K562 (cell line): ENCODE measurements at regions not wholly inside any gene's neighbourhood (a gene's known extent, or its start where the extent isn't known, plus 50 kb on each side); places are given as distances from the start of the nearest gene placed in this dataset.

Experiments used
- CREM ChIP-seq: IDR thresholded peaks from 2 replicates; pipeline ENCODE4 v1.6.1; 2014; ENCODE audit warnings: antibody characterized with exemption, low read depth
- PCBP2 ChIP-seq: fragments of 200-400 bp; formaldehyde crosslinking; IDR thresholded peaks from 2 replicates; pipeline ENCODE4 v1.6.1; 2018; ENCODE audit warnings: low read length, low read depth, mild to moderate bottlenecking, moderate library complexity; ENCODE audit not compliant: poor library complexity, severe bottlenecking
- RAD21 ChIP-seq, 2 experiments: fragments of 250-450 bp in 1 of 2; fragments of 450-650 bp in 1 of 2; sonication (Bioruptor Pico) in 1 of 2; formaldehyde crosslinking in 1 of 2; IDR thresholded peaks in 1 of 2; conservative IDR thresholded peaks in 1 of 2; 2 replicates each; pipeline versions ENCODE4 v1.4.0 to v1.8.0; 2020 to 2022; ENCODE audit warnings: mild to moderate bottlenecking in 2 of 2, moderate library complexity in 1 of 2
- XRCC5 ChIP-seq: fragments of 200-400 bp; formaldehyde crosslinking; IDR thresholded peaks from 2 replicates; pipeline ENCODE4 v1.6.1; 2017; ENCODE audit warnings: low read depth, mild to moderate bottlenecking, low read length
- ZFP1 ChIP-seq: fragments of 450-650 bp; formaldehyde crosslinking; IDR thresholded peaks from 2 replicates; pipeline ENCODE4 v1.4.0; 2020; ENCODE audit warnings: mild to moderate bottlenecking, mixed read lengths
- TF ChIP-seq, protein P1 (sequence below): fragments of 450-650 bp; IDR thresholded peaks from 2 replicates; pipeline ENCODE4 v1.6.1; 2018; ENCODE audit warnings: mild to moderate bottlenecking, low read depth; ENCODE audit not compliant: partially characterized antibody
- TF ChIP-seq, protein P2 (sequence below), 3 experiments: IDR thresholded peaks in 2 of 3; conservative IDR thresholded peaks in 1 of 3; 2 replicates each; pipeline ENCODE4 v1.5.1; 2011 to 2012; ENCODE audit warnings: low read length in 3 of 3, mild to moderate bottlenecking in 3 of 3, control low read depth in 2 of 3, improper control_type of control experiment in 1 of 3, inconsistent platforms in 1 of 3, low read depth in 1 of 3, mixed read lengths in 1 of 3, moderate library complexity in 1 of 3; ENCODE audit not compliant: insufficient read depth in 2 of 3
- TF ChIP-seq, protein P3 (sequence below): sonication (generic); formaldehyde crosslinking; IDR thresholded peaks from 2 replicates; pipeline ENCODE4 v1.8.1; 2023; ENCODE audit warnings: mild to moderate bottlenecking, missing genetic modification reagents
- TF ChIP-seq, protein P4 (sequence below), 2 experiments: fragments of 450-650 bp; formaldehyde crosslinking in 1 of 2; IDR thresholded peaks; 2 replicates each; pipeline versions ENCODE4 v1.4.0 to v1.6.1; 2014 to 2020; ENCODE audit warnings: mild to moderate bottlenecking in 2 of 2, borderline replicate concordance in 1 of 2, low read depth in 1 of 2
- TF ChIP-seq, protein P5 (sequence below): sonication (generic); formaldehyde crosslinking; IDR thresholded peaks from 2 replicates; pipeline ENCODE4 v1.8.0; 2022; ENCODE audit warnings: mild to moderate bottlenecking, missing genetic modification reagents

DNA sequence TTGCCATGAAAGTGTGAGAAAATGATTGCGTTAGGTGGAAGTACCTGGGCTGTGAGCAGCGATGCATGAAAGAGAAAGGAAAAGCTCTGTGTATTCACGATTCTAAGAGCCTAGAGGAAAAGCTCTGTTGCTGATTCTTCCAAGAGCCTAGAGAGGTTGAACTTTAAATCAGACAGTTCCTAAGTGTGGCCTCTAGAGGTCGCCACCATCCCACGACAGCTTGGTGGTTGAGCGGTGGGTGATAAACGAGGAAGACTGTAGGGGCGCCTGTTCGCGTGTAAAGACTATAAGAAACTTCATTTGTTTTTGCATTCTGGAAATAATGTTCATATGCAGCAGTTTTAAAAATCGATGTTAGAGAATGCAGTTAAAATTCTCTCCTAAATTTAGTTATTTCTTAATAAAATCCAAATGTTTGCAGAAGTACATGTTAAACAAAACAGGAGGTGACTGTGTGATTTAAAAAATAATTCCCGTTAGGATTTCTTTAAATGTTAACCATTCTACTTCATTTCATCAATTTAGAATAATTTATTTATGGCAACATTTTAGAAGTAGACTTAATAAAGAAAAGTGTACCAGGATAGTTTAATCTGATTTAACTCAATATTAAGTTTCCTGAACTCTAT is 107.7 kb downstream of the TENT4A start (continued):
- TF ChIP-seq, protein P1, sequence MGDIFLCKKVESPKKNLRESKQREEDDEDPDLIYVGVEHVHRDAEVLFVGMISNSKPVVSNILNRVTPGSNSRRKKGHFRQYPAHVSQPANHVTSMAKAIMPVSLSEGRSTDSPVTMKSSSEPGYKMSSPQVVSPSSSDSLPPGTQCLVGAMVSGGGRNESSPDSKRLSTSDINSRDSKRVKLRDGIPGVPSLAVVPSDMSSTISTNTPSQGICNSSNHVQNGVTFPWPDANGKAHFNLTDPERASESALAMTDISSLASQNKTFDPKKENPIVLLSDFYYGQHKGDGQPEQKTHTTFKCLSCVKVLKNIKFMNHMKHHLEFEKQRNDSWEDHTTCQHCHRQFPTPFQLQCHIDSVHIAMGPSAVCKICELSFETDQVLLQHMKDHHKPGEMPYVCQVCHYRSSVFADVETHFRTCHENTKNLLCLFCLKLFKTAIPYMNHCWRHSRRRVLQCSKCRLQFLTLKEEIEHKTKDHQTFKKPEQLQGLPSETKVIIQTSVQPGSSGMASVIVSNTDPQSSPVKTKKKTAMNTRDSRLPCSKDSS, result peak; percentile 58
- TF ChIP-seq, protein P2, sequence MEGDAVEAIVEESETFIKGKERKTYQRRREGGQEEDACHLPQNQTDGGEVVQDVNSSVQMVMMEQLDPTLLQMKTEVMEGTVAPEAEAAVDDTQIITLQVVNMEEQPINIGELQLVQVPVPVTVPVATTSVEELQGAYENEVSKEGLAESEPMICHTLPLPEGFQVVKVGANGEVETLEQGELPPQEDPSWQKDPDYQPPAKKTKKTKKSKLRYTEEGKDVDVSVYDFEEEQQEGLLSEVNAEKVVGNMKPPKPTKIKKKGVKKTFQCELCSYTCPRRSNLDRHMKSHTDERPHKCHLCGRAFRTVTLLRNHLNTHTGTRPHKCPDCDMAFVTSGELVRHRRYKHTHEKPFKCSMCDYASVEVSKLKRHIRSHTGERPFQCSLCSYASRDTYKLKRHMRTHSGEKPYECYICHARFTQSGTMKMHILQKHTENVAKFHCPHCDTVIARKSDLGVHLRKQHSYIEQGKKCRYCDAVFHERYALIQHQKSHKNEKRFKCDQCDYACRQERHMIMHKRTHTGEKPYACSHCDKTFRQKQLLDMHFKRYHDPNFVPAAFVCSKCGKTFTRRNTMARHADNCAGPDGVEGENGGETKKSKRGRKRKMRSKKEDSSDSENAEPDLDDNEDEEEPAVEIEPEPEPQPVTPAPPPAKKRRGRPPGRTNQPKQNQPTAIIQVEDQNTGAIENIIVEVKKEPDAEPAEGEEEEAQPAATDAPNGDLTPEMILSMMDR (IDR thresholded peaks at IDR 0.05 in 2 of 3, conservative IDR thresholded peaks at IDR 0.05 in 1 of 3; ENCODE audit: insufficient read depth in 2 of 3, low read depth in 1 of 3, low read length in 3 of 3), result peak; percentile 96 to 99 (median 99)
- TF ChIP-seq, protein P3, sequence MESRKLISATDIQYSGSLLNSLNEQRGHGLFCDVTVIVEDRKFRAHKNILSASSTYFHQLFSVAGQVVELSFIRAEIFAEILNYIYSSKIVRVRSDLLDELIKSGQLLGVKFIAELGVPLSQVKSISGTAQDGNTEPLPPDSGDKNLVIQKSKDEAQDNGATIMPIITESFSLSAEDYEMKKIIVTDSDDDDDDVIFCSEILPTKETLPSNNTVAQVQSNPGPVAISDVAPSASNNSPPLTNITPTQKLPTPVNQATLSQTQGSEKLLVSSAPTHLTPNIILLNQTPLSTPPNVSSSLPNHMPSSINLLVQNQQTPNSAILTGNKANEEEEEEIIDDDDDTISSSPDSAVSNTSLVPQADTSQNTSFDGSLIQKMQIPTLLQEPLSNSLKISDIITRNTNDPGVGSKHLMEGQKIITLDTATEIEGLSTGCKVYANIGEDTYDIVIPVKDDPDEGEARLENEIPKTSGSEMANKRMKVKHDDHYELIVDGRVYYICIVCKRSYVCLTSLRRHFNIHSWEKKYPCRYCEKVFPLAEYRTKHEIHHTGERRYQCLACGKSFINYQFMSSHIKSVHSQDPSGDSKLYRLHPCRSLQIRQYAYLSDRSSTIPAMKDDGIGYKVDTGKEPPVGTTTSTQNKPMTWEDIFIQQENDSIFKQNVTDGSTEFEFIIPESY, result peak; percentile 50; the same call in 1 of the 2 replicates
- peak; percentile 83; the same call in 1 of the 2 replicates for TF ChIP-seq XRCC5
- TF ChIP-seq ZFP1 (CRISPR knock-in tag), result no peak
- TF ChIP-seq CREM, result 0 out of 2 replicates have a peak, but pooled peaks have one; percentile 21
- peak; percentile 82 to 84 for TF ChIP-seq RAD21 (CRISPR knock-in tag; conservative IDR thresholded peaks at IDR 0.05 in 1 of 2, IDR thresholded peaks at IDR 0.05 in 1 of 2)
- TF ChIP-seq, protein P4, sequence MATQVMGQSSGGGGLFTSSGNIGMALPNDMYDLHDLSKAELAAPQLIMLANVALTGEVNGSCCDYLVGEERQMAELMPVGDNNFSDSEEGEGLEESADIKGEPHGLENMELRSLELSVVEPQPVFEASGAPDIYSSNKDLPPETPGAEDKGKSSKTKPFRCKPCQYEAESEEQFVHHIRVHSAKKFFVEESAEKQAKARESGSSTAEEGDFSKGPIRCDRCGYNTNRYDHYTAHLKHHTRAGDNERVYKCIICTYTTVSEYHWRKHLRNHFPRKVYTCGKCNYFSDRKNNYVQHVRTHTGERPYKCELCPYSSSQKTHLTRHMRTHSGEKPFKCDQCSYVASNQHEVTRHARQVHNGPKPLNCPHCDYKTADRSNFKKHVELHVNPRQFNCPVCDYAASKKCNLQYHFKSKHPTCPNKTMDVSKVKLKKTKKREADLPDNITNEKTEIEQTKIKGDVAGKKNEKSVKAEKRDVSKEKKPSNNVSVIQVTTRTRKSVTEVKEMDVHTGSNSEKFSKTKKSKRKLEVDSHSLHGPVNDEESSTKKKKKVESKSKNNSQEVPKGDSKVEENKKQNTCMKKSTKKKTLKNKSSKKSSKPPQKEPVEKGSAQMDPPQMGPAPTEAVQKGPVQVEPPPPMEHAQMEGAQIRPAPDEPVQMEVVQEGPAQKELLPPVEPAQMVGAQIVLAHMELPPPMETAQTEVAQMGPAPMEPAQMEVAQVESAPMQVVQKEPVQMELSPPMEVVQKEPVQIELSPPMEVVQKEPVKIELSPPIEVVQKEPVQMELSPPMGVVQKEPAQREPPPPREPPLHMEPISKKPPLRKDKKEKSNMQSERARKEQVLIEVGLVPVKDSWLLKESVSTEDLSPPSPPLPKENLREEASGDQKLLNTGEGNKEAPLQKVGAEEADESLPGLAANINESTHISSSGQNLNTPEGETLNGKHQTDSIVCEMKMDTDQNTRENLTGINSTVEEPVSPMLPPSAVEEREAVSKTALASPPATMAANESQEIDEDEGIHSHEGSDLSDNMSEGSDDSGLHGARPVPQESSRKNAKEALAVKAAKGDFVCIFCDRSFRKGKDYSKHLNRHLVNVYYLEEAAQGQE (IDR thresholded peaks at IDR 0.05; ENCODE audit: borderline replicate concordance), result peak; percentile 50; the same call in 1 of the 2 replicates
- TF ChIP-seq, protein P4 (CRISPR knock-in tag; IDR thresholded peaks at IDR 0.05; ENCODE audit: low read depth), result no peak
- TF ChIP-seq PCBP2, result no peak
- TF ChIP-seq, protein P5, sequence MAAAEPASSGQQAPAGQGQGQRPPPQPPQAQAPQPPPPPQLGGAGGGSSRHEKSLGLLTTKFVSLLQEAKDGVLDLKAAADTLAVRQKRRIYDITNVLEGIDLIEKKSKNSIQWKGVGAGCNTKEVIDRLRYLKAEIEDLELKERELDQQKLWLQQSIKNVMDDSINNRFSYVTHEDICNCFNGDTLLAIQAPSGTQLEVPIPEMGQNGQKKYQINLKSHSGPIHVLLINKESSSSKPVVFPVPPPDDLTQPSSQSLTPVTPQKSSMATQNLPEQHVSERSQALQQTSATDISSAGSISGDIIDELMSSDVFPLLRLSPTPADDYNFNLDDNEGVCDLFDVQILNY (CRISPR knock-in tag), result no peak
